GM21786 (cell line): ENCODE measurements at regions not wholly inside any gene's neighbourhood (a gene's known extent, or its start where the extent isn't known, plus 50 kb on each side); places are given as distances from the start of the nearest gene placed in this dataset.

Experiments used
- ATAC-seq: cut with Tn5 transposase; IDR thresholded peaks from one replicate; pipeline ENCODE4 v1.9.1; 2021; ENCODE audit not compliant: unreplicated experiment

DNA sequence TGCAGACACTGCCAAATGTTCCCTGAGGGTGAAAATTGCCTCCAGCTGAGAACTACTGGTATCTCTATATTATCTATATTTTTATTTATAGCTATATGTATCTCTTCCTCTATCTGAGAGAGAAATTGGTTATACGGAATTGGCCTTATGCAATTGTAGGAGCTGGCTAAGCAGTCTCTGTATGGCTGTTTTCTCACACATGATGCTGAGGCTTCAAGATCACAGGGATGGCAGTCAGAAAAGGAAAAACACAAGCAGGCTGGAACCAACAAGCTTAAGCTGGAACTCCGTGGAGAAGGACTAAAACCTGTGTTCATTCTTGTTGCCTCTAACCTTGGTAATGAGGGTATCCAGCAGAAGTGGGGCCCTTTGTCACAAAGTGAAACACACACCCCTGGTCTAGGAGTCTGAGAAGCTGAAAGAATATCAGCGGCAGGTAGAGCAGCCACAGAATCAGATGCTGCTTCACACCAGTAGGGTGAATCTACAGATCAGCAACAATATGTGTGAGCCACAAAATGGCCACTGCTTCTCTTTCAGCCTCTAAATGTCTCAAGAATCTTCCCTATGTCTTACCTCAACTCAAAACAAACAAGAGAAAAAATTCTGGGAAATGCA lies 166.5 kb upstream of the PPP1R2C start:
- no peak for ATAC-seq

DNA sequence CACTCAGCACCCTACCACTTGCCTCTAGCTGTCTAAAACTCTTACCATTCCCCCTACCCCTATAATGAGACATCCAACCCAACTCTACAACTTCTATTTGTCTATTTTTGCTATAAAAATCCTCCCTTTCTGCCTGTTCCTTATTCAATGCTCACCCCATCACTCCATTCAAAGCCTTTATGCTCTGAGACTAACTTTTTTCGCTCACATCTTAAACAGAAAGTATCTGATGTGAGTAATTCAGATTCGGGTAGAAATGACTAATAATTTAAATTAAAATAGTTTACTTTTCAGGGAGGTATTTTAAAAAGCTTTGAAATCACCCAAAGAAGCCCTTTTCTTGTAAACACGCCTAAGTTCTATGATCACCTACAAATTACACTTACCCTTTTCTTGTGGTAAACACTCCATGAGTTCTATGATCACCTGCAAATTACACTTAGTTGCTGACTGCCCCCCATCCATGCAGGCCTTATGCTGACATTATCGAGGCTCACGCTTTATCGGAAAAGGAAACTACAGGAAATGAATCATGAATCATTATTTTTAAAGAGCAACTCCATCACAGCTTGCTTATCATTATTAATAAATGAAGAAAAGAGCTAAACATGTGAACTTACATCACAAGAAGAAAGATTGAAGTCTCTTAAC lies 168.7 kb upstream of the PPP1R2C start:
- no peak for ATAC-seq

DNA sequence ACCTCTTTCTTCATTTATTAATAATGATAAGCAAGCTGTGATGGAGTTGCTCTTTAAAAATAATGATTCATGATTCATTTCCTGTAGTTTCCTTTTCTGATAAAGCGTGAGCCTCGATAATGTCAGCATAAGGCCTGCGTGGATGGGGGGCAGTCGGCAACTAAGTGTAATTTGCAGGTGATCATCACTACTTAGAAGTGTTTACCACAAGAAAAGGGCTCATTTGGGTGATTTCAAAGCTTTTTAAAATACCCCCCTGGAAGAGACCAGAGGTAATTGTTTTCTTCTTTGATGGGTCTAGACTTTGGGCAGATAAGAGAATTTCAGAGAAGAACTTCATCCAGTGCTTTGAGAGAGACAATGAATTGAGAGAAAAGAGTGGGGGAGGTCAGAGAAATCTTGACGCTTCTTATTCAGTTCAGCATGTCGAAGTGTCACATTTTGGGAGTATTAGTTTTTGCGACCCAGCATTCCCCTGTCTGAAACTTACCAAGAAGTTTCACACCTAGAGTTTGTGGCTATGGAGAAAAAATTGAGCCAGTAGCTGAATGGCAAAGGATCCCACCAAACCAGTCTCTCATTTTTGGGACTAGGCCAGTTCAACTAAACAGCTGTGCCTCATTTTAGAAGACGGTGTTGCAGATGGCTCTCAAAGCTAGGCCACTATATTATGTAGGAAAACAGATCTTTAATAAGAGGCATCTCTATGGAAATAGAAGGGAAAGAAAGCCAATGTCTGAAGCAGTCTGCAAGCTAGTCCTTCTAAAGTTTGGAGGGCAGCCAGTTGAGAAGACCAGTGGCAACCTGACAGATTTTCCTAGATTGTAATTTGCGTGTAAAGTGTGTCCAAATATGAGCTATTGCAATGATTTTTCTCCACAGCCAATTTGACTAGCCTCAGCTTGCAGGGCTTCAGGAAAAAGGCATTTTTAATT lies 171.0 kb upstream of the PPP1R2C start:
- ATAC-seq = no peak

DNA sequence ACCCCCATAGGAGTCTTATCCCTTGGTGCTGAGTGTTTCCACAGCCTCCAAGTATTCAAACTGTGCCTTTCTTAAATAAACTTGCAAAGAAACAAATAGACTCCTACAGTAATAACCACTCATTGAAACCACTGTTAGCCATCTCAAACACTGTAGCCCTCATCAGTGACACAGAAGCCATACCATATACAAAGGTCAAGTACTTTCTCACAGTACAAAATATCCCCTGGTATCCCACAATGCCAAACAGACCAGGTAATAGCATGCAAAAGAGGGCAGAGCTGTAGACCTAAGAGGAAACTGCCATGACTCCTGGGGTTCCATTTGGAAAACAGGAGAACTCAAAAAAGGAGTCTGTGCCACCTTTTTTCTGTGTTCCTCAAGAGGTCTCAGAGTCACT lies 173.8 kb upstream of the PPP1R2C start:
- no peak for ATAC-seq

DNA sequence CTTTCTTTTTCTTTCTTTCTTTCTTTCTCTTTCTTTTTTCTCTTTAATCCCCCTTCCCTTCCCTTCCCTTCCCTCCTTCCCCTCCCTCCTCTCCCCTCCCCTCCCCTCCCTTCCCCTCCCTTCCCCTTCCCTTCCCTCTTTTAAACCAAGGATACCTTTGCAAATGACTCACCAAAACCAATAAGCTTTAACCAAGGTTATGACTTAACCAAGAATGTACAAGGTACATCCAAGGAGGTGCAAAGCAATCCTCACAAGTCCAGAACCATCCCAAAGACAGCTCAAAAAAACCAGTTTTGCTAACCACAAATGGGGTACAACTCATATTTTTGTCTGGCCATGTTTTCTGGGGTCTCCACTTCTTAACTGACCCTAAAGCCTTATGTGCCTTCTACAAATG lies 174.7 kb upstream of the PPP1R2C start:
- ATAC-seq = no peak

DNA sequence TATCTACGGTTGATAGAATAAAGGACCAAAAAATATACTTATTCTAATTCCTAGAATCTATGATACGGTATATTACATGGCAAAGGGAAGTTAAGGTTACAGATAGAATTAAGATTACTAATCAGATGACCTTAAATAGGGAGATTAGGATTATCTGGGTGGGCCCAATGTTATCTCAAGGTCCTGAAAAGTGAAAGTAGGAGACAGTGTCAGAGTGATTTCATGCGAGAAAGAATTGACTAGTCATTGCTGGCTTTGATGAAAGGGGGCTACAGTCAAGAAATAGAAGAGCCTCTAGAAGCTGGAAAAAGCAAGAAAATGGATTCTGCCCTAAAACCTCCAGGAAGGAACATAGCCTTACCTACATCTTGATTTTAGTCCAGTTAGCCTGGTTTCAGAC lies 176.9 kb upstream of the PPP1R2C start:
- no peak for ATAC-seq

DNA sequence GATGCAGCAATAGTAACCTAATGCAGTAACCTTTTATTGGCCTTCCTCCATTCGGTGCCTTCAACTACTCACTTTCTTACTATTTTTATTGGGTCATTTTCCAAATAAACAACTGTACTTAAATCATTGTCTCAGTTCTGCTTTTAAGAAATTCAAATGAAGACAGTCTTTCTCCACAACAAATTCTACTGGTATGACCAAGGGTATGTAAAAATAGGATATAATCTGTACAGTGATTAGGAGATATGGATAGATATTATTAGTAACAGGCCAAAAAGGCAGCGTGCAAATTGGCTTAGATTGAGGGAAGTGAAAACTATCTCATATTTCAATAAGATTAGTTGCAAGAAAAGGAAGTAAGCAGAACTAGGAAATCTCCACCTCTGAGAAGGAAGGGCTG lies 177.4 kb upstream of the PPP1R2C start:
- peak; percentile 75 for ATAC-seq

DNA sequence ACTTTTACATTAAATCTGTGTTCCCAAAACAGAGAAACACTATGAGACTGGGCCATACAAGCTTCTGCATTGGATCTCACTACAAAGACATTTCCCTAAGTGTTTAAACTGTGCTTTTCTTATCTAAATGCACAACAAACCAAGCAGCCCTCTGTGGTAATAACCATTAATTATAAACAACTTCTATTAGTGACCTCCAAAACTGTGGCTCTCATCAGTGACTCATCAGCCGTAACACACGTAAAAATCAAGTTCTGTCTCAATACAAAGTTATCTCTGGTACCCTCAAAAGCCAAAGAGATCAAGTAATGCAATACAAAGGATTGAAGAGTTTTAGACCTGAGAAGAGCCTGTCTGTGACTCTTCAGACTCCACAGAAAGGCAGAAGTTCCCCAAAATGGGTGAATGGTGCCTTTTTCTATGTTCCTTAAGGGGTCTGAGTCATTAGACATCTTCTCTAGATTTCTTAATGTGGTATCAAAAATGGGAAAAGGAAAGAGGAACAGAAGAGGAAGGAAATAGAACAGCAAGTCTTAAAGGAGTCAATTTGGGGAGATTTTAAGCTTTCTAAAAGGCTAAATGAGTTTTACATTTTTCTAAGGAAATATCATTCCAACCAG lies 189.8 kb upstream of the PPP1R2C start:
- no peak for ATAC-seq

DNA sequence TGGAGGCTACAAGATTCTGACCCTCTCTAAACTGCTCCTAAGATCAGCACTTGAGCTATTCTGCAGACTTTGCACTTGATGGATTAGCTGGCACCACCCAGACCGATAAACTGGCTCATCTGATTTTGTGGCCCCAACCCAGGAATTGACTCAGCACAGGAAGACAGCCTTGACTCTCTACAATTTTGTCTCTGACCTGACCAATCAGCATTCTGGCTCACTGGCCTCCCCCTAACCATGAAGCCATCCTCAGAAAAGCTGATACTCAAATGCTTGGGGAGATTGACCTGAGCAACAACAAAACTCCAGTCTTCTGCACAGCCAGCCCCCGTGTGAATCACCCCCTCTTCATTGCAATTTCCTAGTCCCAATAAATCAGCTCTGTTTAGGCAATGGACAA lies 195.4 kb upstream of the PPP1R2C start:
- ATAC-seq = no peak

DNA sequence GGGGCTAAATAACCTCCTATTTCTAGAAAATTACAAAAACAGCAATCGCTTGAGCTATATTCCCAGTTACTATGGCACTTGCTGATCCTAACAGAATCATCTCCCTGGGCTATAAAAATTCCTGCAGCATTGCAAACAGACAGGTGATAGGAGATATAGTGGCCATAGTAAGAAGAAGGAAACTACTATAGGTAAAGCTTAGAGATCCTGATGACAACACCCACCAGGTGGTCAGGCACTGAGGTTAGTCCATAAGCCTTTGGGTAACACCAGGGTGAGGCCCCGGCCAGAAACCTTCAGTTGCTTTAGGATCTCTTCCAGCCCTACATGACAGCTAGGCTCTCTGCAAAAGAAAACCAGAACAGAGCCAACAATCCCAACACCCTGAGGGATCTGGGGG lies 197.9 kb upstream of the PPP1R2C start:
- no peak for ATAC-seq

DNA sequence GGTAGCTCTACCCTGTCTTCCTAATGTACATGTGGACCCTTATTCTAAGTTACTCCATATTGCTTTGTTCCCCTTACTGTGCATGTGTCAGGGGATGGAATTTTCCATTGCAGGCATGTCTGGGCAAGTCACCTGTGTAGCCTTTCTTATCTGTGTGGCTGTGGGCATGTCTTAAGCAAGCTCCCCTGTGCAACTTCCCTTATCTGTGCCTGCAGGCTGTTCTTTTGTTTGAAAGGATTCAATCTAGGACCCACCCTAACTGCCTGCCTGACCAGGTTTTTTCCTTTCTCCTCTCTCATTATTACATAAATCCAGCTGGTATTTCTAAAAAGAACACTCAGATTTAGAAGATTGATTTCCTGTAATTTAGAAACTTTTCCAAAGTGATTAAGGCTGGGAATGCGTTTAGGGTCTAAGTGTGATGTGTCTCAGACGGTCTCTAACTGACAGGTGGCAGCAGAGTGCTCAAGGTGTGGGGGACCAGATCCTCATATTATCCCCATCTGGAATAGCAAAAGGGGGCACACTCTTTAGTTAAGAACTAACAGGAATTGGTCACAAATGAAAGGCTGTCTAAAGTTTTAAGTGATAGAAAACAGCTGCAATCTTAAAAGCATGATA lies 198.9 kb upstream of the PPP1R2C start:
- no peak for ATAC-seq

DNA sequence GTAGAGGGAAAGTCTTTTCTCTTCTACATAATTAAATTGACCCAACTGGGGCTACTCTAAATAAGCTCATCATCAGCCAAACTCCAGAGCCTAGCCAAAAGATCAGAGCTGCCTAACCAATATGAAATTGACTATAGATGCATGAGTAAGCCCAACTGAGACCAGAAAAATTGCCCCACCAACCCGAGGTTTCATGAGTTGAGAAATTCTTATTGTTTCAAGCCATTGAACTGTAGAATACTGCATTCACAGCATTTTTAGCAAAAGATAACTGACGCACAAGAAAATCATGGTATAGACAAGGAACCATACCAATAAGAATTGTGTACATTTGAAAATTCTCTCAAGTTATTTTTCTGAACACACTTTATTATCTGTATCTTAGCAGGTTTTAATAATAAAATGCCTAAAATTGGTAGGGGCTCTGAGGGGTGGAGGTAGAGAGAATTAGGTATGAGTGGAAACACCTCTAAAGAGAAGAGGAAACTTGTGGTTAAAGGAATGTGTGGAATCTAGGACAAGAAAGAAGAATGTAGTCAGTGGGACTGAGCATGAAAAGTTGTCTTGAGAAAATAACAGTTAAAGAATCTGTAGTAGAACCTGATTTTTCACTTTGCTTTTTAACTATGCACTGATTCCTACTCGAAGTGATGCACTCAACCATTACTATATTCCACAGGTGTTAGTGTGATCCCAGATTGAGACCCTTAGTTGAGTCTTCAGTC lies 200.9 kb upstream of the PPP1R2C start:
- no peak for ATAC-seq

DNA sequence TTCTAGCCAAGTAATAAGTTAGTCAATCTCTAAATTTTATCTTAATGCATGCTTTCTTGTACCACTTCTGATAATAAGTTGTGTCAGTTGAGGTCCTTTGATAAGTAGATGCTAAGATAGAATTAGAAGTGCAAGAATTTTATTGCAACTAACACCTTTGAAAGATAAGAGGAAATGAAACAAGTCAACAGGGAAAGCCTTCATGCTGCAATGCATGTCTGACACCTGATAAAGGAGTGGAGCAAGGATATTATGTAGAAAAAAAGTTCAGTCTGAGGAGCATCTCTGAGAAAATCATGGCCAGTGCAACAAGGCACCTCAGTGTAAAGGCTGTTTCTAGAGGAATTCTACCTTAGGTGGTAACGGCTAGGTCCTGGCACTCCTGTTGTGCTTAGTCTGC lies 210.7 kb upstream of the PPP1R2C start:
- ATAC-seq = no peak

DNA sequence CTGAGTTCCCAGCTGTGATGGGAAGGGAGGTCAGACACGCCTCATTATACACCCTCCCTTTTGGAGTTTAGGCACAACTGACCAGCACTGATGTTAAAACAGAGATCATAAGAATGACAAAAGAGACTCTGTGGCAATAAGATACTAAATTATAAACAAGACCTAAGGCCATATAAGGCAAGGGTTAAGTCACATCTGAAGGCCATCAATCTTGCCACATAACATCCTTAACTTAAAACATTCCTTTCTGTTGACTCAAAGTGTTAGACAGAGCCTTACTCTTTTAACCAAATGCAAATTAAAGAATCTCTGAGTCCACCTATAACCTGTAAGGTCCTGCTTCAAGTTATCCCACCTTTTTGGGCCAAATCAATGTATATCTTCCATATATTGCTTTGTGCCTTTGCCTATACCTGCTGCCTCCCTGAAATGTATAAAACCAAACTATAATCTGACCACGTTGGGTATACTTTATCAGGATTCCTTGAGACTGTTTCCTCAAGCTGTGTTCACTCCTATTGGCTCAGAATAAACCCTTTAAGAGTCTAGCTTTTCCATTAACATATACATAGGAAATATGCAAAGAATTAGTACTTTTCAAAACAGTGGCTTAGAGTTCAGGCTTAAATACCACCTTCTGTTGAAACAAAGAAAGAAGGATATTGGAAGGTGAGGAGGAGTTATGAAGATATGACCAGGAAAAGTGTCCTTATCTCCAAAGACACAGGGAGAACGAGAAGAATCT lies 214.4 kb upstream of the PPP1R2C start:
- ATAC-seq = no peak

DNA sequence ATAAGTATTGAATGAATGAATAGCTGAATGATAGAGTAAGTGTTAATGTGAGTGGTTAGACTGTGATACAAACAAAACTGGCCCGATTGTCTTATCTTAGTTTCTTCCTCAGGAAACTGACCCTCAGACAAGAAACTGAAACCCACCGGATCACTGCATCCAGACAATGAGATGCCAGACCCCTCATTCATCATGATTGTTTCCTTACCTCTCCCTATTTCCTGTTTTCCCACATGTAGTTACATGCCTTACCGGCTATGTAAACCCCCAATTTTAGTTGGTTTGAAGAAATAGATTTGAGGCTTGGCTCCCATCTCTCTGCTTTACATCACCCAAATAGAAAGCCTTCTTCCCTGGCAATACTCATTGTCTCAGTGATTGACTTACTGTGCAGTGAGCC lies 218.9 kb upstream of the PPP1R2C start:
- ATAC-seq = no peak

DNA sequence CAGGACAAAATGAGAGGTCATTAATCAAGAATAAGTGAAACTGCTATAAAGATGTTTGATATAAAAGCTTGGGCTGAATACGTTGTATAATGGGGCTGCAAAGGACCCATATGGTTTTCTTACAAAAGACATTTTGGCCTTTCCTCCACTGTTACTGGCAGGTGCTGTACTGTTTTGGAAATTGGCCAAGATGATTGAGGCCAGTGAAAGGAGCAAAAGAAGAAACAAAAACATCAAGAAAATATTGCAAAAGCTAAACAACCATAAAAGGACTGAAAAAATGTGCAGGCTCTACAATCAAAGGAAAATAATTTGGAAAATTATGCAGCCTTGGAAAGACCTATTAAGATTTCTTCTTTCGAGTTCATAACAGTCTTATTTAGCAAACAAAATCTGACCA lies 222.2 kb upstream of the PPP1R2C start:
- ATAC-seq = no peak

DNA sequence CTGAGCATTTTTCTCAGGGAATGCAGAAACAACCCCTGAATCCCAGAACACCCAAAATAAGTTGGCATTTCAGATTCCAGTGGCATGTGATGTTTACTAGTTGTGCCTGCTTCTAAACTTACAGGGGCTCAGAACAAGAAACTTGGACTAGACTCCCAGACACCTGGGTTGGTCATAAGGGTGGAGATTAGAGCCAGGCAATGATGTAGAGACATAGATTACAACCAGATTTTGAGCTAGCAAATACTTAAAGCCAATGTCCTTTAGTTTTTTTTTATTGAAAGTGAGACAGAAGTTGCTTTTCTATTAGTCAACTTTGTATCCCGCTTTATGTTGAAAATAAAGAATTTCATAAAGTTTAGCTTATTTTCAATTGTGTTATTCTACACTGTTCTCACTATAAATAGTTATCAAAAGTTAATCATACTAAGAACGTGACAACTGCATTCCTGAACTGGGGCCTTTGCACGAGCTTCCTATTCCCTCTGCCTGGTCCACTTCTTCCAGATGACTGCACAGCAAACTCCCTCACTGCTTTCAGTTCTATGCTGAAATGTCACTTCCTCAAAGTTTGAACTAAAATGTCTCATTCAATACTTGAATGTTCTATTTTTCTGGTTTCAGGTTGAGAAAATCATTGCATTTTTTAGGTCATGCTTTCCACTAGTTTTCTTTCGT lies 224.7 kb upstream of the PPP1R2C start:
- peak; percentile 87 for ATAC-seq

DNA sequence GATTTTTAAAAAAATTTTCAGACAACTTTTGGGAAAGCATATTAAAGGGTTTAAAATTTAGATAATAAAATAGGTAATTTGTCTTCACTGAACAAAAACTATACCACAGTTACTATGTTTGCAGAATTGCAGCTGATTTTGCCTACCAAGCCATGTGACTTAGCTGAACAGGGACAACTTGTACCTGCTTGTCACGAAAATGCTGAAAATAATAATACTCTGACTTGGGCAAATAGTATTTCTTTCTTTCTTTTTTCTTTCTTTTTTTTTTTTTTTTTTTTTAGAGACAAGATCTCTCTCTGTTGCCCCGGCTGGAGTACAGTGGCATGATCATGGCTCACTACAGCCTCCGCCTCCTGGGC lies 225.2 kb upstream of the PPP1R2C start:
- ATAC-seq = peak; percentile 17

DNA sequence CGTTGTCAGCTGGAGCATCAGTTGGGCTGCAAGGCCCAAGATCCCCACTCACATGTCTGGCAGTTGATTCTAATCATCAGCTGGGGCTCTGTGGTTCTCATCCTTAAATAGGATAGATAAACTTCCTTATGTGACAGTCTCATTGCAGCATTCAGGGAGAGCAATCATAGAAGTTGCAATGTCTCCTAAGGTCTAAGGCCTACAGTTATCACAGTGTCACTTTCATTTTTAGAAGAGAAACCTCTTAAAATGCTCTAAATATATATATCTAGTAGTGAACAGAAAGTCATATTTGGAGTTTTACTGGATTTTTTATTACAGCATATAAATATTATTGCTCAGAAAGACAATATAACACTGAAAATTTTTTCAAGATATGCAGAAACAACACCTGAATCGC lies 226.0 kb upstream of the PPP1R2C start:
- peak; percentile 33 for ATAC-seq
